AG04449 (cell line): ENCODE measurements at regions not wholly inside any gene's neighbourhood (a gene's known extent, or its start where the extent isn't known, plus 50 kb on each side); places are given as distances from the start of the nearest gene placed in this dataset.

Source experiments
- CTCF ChIA-PET: fragments of 350-600 bp; formaldehyde crosslinking; extraction: SDS; loops from one replicate; lab custom pipeline; 2021; ENCODE audit warnings: antibody characterized with exemption; lab: Yijun Ruan, JAX
- POLR2A ChIA-PET: fragments of 400-600, 350-600 bp; formaldehyde crosslinking; extraction: SDS; loops from one replicate; lab custom pipeline; 2020; ENCODE audit warnings: antibody characterized with exemption, inconsistent platforms; lab: Yijun Ruan, JAX
- DNase-seq: peaks from one replicate; pipeline ENCODE4 v3.0.0-alpha.2; 2010; ENCODE audit warnings: low read depth, low spot score
- H3K4me3 ChIP-seq: 2 replicates; pipeline ENCODE4 v1.5.1; 2011; ENCODE audit warnings: low read depth, mild to moderate bottlenecking, control low read depth, low read length
- TF ChIP-seq, protein P1 (sequence below): IDR thresholded peaks from one replicate; pipeline ENCODE4 v1.5.1; 2011; ENCODE audit warnings: mild to moderate bottlenecking, moderate library complexity, low read length, control low read depth, inconsistent platforms; ENCODE audit not compliant: insufficient read depth; ENCODE audit errors: missing control alignments

DNA sequence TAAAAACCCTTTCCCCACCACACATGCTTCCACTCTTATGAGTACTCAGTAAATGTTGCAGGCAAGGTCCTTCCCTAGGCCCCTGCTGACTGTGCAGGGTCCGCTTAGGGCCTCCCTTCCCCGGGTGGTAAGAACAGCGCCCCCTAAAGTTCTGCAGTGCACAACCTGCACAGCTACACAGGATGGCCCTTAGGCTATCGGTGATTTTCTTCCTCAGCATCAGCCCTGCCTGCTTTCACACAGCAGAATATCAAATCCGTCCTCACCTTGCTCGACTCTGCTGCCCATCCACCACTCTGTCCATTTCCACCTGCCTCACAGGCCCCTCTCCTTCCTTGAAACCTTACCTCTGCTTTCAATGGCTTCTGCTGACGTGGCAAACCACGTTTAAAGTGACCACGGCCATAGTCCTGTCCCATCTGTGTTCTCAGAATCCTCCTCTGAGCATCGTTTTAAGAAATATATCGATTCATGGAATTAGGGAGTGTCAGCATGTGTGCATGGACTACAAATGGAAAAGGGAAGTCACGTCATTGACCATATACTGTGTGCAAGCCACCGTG lies 51.4 kb upstream of the TMEM132E start:
- ChIA-PET CTCF (interaction anchor here (1.2 kb wide), 1 partner anchor 14 kb away, joined by 3 read pairs; no protein-coding TSS in a partner anchor), POLR2A (no interaction called here)
- H3K4me3 ChIP-seq, result no peak overlapping the region
- TF ChIP-seq, protein P1, sequence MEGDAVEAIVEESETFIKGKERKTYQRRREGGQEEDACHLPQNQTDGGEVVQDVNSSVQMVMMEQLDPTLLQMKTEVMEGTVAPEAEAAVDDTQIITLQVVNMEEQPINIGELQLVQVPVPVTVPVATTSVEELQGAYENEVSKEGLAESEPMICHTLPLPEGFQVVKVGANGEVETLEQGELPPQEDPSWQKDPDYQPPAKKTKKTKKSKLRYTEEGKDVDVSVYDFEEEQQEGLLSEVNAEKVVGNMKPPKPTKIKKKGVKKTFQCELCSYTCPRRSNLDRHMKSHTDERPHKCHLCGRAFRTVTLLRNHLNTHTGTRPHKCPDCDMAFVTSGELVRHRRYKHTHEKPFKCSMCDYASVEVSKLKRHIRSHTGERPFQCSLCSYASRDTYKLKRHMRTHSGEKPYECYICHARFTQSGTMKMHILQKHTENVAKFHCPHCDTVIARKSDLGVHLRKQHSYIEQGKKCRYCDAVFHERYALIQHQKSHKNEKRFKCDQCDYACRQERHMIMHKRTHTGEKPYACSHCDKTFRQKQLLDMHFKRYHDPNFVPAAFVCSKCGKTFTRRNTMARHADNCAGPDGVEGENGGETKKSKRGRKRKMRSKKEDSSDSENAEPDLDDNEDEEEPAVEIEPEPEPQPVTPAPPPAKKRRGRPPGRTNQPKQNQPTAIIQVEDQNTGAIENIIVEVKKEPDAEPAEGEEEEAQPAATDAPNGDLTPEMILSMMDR, result no peak
- DNase-seq, result no peak

DNA sequence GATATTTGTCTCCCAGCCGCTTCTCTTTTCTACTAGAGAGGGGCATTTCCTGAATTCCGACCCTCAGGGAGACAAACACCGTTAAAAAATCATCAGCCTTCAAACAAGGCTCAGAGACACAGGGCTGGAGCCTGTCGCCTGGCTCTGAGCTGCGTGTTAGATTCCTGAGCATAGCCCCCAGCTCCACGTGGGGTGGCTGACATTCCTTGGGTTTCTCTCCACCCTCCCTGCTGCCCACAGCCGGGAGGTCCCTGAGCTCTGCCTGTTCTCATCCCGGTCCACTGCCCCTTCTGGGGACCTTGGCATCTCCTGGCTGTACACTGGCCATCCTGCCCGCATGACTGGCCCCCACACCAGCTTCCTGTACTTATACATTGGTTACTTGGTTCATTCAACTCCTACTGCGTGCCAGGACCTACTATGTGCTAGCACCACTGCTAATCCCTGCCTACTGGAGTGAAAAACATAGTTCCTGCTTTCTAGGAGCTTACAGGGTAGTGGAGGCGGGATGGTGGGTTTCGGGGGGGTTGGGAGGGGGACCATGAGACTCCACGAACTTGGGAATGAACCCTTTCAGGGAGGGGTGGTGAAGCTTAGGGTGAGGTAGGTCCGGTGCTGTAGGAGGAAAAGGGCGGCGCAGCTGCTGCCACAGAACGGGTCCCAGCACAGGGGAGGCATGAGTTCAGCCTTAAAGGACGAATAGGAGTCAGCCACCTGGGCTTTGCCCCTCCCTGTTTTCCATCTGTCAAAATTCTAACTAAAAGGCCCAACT lies 52.1 kb upstream of the TMEM132E start:
- TF ChIP-seq, protein P1, result no peak
- H3K4me3 ChIP-seq, result no peak overlapping the region
- ChIA-PET CTCF (no interaction called here), POLR2A (no interaction called here)
- no peak for DNase-seq

DNA sequence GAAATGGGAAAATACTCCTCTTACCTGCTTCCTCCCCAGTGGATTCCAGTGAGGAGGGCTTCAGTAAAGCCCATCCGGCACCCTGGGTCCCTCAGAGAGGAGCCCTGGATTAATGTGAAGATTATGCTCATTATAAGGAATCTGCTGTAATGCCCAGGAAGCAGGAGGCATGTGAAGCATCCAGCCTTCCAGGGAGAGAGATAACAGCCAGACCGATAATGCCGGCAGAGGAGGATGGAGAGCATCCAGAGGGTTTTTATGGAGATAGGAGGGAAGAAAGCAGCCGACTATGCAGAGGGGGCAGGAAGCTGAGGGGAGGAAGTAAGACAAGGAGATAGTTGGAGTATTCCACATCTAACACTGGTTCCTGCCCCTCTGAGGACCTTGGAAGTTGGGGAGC lies 53.7 kb upstream of the TMEM132E start:
- no peak overlapping the region for H3K4me3 ChIP-seq
- POLR2A ChIA-PET, result no interaction called here
- DNase-seq, result no peak
- CTCF ChIA-PET, result no interaction called here
- TF ChIP-seq, protein P1, result no peak

DNA sequence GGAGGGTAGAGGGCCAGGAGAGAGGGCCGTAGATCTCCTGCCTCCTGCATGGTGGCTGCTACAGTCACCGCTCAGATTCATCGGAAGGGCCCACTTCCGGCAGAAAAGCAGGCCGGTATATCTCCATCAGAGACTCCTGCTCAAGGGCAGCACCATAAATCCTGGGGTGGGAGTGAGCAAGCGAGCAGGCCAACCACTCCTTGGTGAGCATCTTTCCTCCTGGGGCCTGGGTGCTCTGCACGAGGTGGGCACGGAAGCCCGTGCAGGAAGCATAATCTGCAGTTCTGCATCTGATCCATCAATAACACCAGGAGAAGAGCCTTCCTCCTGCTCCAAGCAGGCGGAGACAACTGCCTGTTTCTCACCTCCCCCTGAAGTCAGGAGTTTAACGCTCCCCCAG lies 57.4 kb upstream of the TMEM132E start:
- ChIA-PET POLR2A (no interaction called here), CTCF (interaction anchor here (1.1 kb wide), 1 partner anchor 20 kb away, joined by 3 read pairs; no protein-coding TSS in a partner anchor)
- H3K4me3 ChIP-seq, result no peak overlapping the region
- DNase-seq, result no peak
- TF ChIP-seq, protein P1, result no peak

DNA sequence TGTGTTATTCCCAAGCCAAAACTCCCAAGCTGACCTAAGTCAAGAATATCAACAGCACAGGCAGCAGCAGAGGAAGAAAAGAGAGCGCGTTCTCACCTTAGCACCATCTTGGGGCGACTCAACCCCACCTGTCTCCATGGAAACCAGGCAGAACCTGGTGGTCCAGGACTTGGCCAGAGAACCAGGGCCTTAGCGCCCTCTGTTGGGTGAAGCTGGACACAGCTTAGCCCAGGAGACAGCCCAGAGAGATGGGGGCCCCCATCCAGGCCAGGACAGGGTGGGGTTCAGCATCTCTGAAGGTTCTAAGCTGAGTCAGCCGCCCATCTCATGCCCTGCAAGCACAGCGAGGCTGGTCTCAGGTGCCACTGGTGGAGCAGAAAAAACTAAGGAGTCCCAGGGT lies 60.1 kb upstream of the TMEM132E start:
- POLR2A ChIA-PET, result no interaction called here
- H3K4me3 ChIP-seq, result no peak overlapping the region
- CTCF ChIA-PET, result no interaction called here
- DNase-seq, result no peak
- TF ChIP-seq, protein P1, result peak; percentile 33

DNA sequence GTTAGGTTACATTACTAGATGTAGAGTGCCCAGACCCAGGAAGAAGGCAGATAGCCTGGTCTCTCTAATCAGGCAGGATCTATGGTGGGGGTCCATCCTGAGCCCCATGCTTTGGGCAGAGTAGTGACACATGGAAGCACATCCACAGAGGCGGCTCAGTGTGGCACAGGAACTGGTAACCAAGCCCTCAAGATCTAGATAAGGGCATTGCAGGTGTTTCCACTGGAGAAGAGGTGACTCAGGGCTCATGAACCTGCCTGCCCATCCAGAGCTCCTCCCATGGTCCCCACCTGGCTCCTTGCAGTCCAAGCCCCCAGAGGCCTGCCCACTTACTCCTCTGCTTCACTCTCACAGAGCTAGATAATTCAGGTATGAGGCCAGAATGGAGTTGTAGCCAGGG lies 62.0 kb upstream of the TMEM132E start:
- ChIA-PET CTCF (no interaction called here), POLR2A (no interaction called here)
- DNase-seq, result no peak
- H3K4me3 ChIP-seq, result no peak overlapping the region
- TF ChIP-seq, protein P1, result no peak
